ENCODE measurements at regions not wholly inside any gene's neighbourhood (a gene's known extent, or its start where the extent isn't known, plus 50 kb on each side); places are given as distances from the start of the nearest gene placed in this dataset.

DNA sequence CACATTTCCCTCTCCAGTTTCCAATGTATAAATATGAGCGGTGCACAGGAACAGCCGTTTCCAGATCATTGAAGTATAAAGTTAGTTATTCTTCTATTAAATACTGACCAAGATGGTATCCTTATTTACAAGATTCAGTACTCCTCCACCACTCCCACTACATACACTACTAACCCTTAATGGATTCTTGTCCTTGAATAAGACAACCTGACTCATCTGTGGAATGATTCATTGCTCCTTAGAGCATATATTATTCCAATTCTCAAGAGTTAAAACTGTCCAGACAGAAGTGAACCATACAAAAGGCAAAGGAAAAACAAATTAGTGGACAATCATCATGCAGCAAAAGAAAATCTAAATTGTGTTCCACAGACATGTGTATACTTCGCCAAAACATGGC, 373.3 kb downstream of the IDS start:
- TF ChIP-seq YY1 (IDR thresholded peaks at IDR 0.05; ENCODE audit: low read depth), result no peak
- no peak for TF ChIP-seq FOXM1 (IDR thresholded peaks at IDR 0.05; ENCODE audit: borderline replicate concordance, low read depth)

DNA sequence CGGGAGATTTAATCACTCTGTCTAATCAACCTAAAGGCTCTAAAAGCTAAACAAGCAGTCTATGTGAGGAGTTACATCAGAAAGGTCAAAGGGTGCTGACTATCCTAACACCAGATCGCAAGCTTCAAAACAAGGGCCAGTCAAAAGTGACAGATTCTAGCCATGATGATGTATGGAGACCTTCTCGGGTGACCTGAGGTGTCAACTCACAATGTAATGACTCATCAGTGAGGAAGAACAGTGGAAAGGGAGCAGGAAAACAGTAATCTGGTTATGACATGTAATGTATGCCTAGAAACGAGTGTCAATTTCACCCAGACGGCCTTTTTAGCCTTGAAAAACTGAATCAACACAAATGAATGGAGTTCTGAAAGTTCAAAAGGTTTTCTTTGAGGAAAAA, 375.3 kb downstream of the IDS start:
- TF ChIP-seq, protein P1, sequence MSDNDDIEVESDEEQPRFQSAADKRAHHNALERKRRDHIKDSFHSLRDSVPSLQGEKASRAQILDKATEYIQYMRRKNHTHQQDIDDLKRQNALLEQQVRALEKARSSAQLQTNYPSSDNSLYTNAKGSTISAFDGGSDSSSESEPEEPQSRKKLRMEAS (IDR thresholded peaks at IDR 0.05), result no peak
- TF ChIP-seq FOXM1 (IDR thresholded peaks at IDR 0.05; ENCODE audit: borderline replicate concordance, low read depth) (no peak), CEBPB (IDR thresholded peaks at IDR 0.05) (no peak), TAF1 (IDR thresholded peaks at IDR 0.05; ENCODE audit: low read depth) (no peak), ZBTB7A (IDR thresholded peaks at IDR 0.05; ENCODE audit: low read depth) (no peak)
- TF ChIP-seq, protein P2, sequence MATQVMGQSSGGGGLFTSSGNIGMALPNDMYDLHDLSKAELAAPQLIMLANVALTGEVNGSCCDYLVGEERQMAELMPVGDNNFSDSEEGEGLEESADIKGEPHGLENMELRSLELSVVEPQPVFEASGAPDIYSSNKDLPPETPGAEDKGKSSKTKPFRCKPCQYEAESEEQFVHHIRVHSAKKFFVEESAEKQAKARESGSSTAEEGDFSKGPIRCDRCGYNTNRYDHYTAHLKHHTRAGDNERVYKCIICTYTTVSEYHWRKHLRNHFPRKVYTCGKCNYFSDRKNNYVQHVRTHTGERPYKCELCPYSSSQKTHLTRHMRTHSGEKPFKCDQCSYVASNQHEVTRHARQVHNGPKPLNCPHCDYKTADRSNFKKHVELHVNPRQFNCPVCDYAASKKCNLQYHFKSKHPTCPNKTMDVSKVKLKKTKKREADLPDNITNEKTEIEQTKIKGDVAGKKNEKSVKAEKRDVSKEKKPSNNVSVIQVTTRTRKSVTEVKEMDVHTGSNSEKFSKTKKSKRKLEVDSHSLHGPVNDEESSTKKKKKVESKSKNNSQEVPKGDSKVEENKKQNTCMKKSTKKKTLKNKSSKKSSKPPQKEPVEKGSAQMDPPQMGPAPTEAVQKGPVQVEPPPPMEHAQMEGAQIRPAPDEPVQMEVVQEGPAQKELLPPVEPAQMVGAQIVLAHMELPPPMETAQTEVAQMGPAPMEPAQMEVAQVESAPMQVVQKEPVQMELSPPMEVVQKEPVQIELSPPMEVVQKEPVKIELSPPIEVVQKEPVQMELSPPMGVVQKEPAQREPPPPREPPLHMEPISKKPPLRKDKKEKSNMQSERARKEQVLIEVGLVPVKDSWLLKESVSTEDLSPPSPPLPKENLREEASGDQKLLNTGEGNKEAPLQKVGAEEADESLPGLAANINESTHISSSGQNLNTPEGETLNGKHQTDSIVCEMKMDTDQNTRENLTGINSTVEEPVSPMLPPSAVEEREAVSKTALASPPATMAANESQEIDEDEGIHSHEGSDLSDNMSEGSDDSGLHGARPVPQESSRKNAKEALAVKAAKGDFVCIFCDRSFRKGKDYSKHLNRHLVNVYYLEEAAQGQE (IDR thresholded peaks at IDR 0.05; ENCODE audit: low read depth), result no peak

DNA sequence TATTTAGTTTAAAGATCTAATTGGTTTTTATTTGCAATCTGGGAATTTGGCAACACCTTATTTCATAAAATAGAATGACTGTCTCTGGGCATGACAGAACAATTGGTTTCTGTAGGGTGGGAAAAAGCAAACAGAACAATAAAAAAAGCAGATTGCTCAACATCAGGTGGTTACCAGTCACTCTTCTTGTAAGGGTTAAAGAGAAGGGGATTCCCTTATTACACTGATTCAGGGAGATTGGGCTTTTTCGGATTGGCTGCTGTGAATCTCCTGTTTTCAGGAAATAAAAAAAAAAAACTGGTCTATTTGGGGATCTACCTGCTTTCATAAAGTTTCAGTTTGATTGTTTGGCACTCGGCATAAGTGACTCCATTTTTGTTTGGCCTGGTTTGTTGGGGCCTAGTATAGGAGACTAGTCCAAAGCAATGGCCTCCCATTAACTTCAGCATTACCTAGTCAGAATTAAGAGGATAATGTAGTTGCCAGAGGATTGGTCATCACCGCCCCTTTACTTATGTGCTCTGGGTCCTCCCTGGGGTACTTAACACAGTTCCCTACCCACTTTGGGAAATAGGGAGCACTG, 380.5 kb downstream of the IDS start:
- no peak for TF ChIP-seq TAF1 (IDR thresholded peaks at IDR 0.05; ENCODE audit: low read depth)
- TF ChIP-seq ZBTB7A (IDR thresholded peaks at IDR 0.05; ENCODE audit: low read depth), result no peak
- no peak for TF ChIP-seq CREB1 (IDR thresholded peaks at IDR 0.05; ENCODE audit: low read depth)
- TF ChIP-seq, protein P1 (IDR thresholded peaks at IDR 0.05), result no peak
- TF ChIP-seq CEBPB (IDR thresholded peaks at IDR 0.05), result no peak
- no peak for TF ChIP-seq NFIC (IDR thresholded peaks at IDR 0.05)
- TF ChIP-seq EGR1 (IDR thresholded peaks at IDR 0.05), result no peak
- no peak for TF ChIP-seq YY1 (IDR thresholded peaks at IDR 0.05; ENCODE audit: low read depth)
- TF ChIP-seq, protein P2 (IDR thresholded peaks at IDR 0.05; ENCODE audit: low read depth), result no peak
- TF ChIP-seq RAD21 (IDR thresholded peaks at IDR 0.05; ENCODE audit: low read depth), result no peak
- TF ChIP-seq EP300 (IDR thresholded peaks at IDR 0.05; ENCODE audit: borderline replicate concordance), result no peak
- TF ChIP-seq FOXM1 (IDR thresholded peaks at IDR 0.05; ENCODE audit: borderline replicate concordance, low read depth), result no peak
- TF ChIP-seq TEAD4 (IDR thresholded peaks at IDR 0.05), result no peak
- no peak for TF ChIP-seq TCF12 (IDR thresholded peaks at IDR 0.05; ENCODE audit: low read depth)
- TF ChIP-seq, protein P3, sequence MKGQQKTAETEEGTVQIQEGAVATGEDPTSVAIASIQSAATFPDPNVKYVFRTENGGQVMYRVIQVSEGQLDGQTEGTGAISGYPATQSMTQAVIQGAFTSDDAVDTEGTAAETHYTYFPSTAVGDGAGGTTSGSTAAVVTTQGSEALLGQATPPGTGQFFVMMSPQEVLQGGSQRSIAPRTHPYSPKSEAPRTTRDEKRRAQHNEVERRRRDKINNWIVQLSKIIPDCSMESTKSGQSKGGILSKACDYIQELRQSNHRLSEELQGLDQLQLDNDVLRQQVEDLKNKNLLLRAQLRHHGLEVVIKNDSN (IDR thresholded peaks at IDR 0.05), result no peak

DNA sequence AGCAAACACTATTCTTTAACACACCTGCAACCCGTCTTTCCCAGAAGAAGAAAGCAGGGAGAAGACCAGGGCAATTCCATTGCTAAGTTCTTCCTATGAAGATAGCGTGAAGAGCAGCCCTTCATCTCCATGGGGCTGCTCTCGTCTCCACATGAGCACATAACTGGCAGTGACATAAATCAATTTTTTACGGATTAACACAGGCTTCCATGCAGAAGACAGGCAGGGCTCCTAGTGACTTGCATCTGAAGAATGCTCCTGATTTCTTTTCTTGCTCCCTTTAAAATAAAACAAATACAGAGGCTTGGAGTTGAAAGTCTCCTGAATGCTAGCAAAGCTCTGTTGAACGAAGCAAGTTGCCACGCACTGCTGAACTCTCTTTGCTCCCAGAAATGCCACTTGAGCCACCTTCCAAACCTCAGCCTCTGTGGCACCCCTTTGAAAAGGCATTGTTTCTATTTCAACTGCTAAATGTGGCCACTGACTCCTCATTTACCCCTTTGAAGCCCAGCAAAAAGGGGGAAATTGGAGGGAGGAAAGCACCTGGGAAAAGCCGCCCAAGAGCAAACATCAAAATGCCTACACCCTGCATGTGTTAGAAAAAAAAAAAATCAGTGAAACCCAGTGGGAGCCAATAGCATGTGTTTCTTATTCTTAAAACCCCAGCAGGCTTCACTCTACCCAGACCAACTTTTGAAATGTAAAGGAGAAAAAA, 383.7 kb downstream of the IDS start:
- TF ChIP-seq EP300 (IDR thresholded peaks at IDR 0.05; ENCODE audit: borderline replicate concordance), result no peak
- TF ChIP-seq FOXM1 (IDR thresholded peaks at IDR 0.05; ENCODE audit: borderline replicate concordance, low read depth), result no peak
- no peak for TF ChIP-seq EGR1 (IDR thresholded peaks at IDR 0.05)
- TF ChIP-seq, protein P3 (IDR thresholded peaks at IDR 0.05), result no peak
- TF ChIP-seq CEBPB (IDR thresholded peaks at IDR 0.05), result no peak
- no peak for TF ChIP-seq ZBTB7A (IDR thresholded peaks at IDR 0.05; ENCODE audit: low read depth)
- no peak for TF ChIP-seq RAD21 (IDR thresholded peaks at IDR 0.05; ENCODE audit: low read depth)
- no peak for TF ChIP-seq NFIC (IDR thresholded peaks at IDR 0.05)
- no peak for TF ChIP-seq TCF12 (IDR thresholded peaks at IDR 0.05; ENCODE audit: low read depth)
- no peak for TF ChIP-seq CREB1 (IDR thresholded peaks at IDR 0.05; ENCODE audit: low read depth)
- TF ChIP-seq, protein P2 (IDR thresholded peaks at IDR 0.05; ENCODE audit: low read depth), result no peak
- no peak for TF ChIP-seq YY1 (IDR thresholded peaks at IDR 0.05; ENCODE audit: low read depth)
- TF ChIP-seq TEAD4 (IDR thresholded peaks at IDR 0.05), result no peak
- no peak for TF ChIP-seq TAF1 (IDR thresholded peaks at IDR 0.05; ENCODE audit: low read depth)
- TF ChIP-seq, protein P1 (IDR thresholded peaks at IDR 0.05), result no peak

All from Ishikawa (cell line).